Superior temporal gyrus (tissue), 1 donor: ENCODE measurements at regions not wholly inside any gene's neighbourhood (a gene's known extent, or its start where the extent isn't known, plus 50 kb on each side); places are given as distances from the start of the nearest gene placed in this dataset.
"Not testable (repeated sequence)": the region's sequence is repeated elsewhere in the genome, so short reads cannot be mapped to it uniquely, and the experiment has no call there.

Experiments used
- DNase-seq: peaks from one replicate; pipeline ENCODE4 v3.0.0-alpha.2; 2016; ENCODE audit errors: extremely low spot score

- not testable (repeated sequence) for DNase-seq
Observed at GRCh38 chr20:26120920-26121319, 424.3 kb upstream of the ZNF337 start.

- not testable (repeated sequence) for DNase-seq
Observed at GRCh38 chr20:26094498-26094897, 397.8 kb upstream of the ZNF337 start.

GRCh38 chr20:26091921-26092320, 395.3 kb upstream of the ZNF337 start:
- not testable (repeated sequence) for DNase-seq

- not testable (repeated sequence) for DNase-seq
Observed at GRCh38 chr20:26086195-26086594, 389.5 kb upstream of the ZNF337 start.

GRCh38 chr20:26073972-26074371, 377.3 kb upstream of the ZNF337 start:
- not testable (repeated sequence) for DNase-seq

GRCh38 chr20:26059324-26059723, 362.7 kb upstream of the ZNF337 start:
- DNase-seq: not testable (repeated sequence)

GRCh38 chr20:26058446-26058845, 361.8 kb upstream of the ZNF337 start:
- DNase-seq: not testable (repeated sequence)

- not testable (repeated sequence) for DNase-seq
Observed at GRCh38 chr20:26057135-26057752, 360.6 kb upstream of the ZNF337 start.

- DNase-seq: not testable (repeated sequence)
Observed at GRCh38 chr20:26025792-26026191, 329.1 kb upstream of the ZNF337 start.

GRCh38 chr20:26010942-26011276, 314.3 kb upstream of the ZNF337 start:
- not testable (repeated sequence) for DNase-seq

GRCh38 chr20:26010224-26010941, 313.7 kb upstream of the ZNF337 start:
- peak; percentile 35 for DNase-seq

- DNase-seq: peak; percentile 89
Observed at GRCh38 chr20:26009402-26010223, 313.0 kb upstream of the ZNF337 start.

GRCh38 chr20:26008026-26008425, 311.4 kb upstream of the ZNF337 start:
- DNase-seq: not testable (repeated sequence)

- DNase-seq: not testable (repeated sequence)
Observed at GRCh38 chr20:26006164-26006563, 309.5 kb upstream of the ZNF337 start.

GRCh38 chr20:26003959-26004358, 307.3 kb upstream of the ZNF337 start:
- not testable (repeated sequence) for DNase-seq

GRCh38 chr20:25997367-25998038, 300.9 kb upstream of the ZNF337 start:
- DNase-seq: not testable (repeated sequence)

- DNase-seq: no peak
Observed at GRCh38 chr20:25992146-25992545, 295.5 kb upstream of the ZNF337 start.

- DNase-seq: no peak
Observed at GRCh38 chr20:25991756-25992130, 295.1 kb upstream of the ZNF337 start.

- no peak for DNase-seq
Observed at GRCh38 chr20:25991051-25991755, 294.6 kb upstream of the ZNF337 start.

- not testable (repeated sequence) for DNase-seq
Observed at GRCh38 chr20:25989686-25990085, 293.0 kb upstream of the ZNF337 start.

- no peak for DNase-seq
Observed at GRCh38 chr20:25989196-25989595, 292.5 kb upstream of the ZNF337 start.
